IPS DF 4.7 (cell line): ENCODE measurements at regions not wholly inside any gene's neighbourhood (a gene's known extent, or its start where the extent isn't known, plus 50 kb on each side); places are given as distances from the start of the nearest gene placed in this dataset.
"Not testable (repeated sequence)": the region's sequence is repeated elsewhere in the genome, so short reads cannot be mapped to it uniquely, and the experiment has no call there.

ENCODE experiments used
- DNase-seq: peaks from one replicate; pipeline ENCODE4 v3.0.0-alpha.2; 2013; ENCODE audit warnings: low spot score; ENCODE audit errors: extremely low read depth

DNA sequence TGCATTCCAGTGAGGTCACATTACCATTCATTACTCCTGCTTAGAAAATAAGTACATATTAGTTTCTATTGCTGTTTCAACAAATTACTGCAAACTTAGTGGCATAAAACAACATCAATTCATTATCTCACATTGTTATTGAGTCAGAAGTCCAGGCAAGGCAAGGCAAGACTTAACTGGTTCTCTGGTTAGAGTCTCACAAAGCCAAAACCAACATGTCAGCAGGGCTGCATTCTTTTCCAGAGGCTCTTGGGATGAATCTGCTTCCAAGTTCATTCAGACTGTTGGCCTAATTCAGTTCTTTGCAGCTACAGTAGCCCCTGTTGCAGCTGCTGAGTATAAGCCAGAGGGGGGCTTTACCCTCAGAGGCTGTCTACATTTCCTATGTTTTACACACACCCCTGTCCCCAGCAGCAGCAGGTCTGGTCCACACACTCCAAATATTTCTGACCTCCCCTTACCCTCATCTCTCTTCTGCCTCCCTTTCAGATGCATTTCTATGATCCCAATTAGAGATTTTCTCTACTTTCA, 892.1 kb upstream of the EPHA5 start:
- no peak for DNase-seq

DNA sequence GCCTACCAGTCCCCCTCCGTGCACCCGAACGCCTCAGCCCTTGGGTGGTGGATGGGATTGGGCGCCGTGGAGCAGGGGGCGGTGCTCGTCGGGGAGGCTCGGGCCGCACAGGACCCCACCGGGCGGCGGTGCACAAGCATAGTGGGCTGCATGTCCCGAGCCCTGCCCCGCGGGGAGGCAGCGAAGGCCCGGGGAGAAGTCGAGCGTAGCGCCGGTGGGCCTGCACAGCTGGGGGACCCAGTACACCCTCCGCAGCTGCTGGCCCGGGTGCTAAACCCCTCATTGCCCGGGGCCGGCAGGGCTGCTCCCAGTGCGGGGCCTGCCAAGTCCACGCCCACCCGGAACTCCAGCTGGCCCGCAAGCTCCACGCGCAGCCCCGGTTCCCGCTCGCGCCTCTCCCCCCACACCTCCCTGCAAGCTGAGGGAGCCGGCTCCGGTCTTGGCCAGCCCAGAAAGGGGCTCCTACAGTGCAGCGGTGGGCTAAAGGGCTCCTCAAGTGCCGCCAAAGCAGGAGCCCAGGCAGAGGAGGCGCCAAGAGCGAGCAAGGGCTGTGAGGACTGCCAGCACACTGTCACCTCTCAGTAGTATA, 891.3 kb upstream of the EPHA5 start:
- DNase-seq = not testable (repeated sequence)

DNA sequence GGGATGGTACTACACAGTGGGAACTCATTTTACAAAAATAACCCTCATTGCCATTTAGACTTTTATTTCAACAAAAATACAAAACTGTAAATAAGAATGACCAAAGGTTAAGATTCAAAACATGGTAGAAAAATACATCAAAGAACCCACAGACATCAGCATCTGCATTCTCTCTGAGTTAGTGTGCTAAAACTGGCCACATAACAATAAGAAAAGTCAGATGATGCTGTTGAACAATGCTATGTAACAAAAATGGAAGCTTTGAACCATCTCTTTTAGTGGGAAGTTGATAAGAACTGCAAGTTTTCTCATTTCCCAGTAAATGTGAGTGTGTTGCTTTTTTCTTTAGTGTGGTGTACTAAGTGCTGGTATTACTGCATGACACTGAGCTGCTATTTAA, 888.4 kb upstream of the EPHA5 start:
- DNase-seq = no peak

DNA sequence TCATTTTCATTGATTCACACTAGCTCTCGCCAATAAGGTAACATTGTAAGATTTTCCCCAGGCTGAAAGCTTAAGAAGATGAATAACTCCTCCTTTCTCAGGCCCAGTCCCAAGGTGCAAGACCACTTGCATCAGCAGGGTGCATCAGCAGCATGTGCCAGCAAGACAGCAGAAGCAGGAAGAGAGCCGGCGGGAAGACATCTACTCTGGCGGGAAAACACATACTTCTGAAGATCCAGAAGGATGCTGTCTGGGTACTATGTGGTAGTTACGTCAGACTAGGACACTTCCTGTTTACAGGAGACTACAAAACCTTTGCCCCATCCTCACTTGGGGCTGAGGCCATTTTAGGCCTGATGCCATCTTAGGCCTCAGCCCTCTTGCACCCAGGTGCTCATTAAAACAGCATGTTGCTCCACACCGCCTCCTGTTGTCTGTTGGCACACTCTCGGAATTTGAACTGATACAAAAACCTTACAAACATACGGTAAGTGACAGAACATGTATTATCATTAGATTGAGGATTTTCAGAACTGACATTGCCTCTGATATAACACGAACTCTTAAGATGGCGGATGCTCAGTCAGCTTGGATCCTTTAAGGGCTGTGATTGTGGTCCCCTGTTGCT, 886.5 kb upstream of the EPHA5 start:
- no peak for DNase-seq

DNA sequence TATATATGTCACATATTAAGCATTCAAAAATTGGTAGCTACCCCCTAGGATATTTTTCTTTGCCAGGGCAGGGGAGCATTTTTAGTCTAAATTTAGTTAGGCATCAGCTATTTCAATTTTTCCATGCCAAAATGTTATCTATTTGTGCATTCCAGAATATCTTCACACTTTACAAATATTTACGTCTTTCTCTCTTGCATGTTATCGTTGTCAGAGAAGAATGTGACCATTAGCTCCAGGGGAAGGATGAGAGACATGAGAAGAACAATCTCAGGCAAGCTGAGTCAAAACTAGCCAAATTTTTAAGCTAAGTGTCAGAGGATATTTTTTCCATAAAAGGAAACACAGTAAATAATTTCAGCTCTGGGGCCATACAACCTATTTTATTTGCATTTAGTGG, 885.0 kb upstream of the EPHA5 start:
- DNase-seq = no peak

DNA sequence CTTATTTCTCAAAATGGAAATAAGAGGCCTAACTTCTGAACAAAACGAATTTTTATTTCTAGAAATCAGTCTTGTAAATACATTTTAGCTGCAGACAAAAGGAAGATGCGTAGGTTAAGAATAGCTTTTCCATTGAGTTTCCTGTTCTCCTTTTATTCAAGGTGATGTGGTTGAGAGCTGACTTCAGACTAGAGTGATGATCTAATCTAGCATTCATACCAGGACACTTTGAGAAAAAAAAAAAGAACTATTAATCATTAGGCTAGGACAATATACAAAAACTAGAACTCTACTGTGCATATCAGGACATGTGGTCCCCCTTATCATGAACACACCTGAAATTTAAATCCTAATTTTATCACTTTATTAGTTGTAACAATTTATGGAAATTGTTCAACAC, 884.5 kb upstream of the EPHA5 start:
- no peak for DNase-seq

DNA sequence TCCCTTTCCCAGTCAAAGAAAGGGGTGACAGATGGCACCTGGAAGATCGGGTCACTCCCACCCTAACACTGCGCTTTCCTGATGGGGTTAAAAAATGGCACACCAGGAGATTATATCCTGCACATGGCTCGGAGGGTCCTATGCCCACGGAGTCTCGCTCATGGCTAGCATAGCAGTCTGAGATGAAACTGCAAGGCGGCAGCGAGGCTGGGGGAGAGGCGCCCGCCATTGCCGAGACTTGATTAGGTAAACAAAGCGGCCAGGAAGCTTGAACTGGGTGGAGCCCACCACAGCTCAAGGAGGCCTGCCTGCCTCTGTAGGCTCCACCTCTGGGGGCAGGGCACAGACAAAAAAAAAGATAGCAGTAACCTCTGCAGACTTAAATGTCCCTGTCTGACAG, 875.0 kb upstream of the EPHA5 start:
- not testable (repeated sequence) for DNase-seq

DNA sequence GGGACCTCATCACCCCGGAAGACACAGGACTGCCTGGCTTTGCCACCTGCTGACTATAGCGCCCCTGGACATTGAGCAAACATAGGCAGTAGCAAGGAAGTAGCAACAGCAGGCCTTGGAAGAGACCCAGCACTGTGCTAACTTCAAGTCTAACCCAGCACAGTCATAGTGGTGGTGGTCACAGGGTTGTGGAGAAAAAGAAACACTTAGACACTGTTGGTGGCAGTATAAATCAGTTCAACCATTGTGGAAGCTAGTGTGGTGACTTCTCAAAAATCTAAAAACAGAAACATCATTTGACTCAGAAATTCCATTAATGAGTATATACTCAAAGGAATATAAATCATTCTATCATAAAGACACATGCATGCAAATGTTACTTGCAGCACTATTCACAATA, 874.0 kb upstream of the EPHA5 start:
- no peak for DNase-seq

DNA sequence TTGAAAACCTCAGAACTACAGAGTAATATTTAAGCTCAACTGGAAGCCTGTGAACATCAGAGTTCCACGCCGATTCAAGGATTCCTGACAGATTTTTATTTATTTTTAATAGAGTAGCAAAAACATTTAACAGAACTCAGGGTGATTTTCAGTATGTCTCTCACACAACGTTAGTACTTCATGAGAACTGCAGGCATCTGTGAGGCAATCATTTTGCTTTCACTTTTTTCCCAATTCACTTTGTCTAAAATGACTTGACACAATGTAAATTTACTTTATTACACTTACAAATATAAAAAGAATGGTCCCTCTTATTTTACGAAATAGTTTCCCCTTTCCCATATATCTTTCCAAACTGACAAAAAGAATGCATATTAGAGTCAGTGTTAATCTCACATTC, 869.5 kb upstream of the EPHA5 start:
- no peak for DNase-seq

DNA sequence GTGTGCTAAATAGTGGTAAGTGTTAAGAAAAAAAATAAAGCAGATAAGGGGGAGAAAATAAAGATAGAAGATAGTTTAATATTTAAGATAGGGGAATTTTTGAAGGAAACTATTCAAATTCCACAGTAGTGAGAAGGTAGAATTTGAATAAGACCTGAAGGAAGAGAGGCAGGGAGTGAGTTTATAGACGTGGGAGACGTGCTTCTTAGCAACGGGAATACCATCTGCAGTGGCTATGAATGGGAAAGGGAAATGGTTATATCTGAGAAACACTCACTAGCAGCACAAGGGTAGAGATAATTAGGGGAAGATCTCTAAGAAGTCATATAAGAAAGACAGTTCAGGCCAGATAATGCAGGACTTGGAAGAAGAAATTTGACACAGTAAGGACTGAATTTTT, 854.5 kb upstream of the EPHA5 start:
- DNase-seq = no peak

DNA sequence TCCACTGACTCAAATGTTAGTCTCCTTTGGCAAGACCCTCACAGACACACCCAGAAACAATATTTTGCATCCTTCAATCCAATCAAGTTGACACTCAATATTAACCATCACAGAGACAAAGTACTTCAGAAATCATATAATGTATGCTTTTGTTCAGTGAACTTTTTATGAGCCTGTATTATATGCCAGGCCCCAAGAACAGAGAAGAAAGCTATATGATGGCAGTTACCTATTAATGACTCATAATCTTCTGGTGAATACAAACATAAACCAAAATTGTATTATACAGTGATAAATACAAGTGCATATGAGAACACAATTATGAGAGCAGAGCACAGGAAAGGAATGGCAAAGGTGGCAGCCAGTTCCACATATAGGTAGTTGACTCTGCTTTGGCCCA, 852.0 kb upstream of the EPHA5 start:
- no peak for DNase-seq

DNA sequence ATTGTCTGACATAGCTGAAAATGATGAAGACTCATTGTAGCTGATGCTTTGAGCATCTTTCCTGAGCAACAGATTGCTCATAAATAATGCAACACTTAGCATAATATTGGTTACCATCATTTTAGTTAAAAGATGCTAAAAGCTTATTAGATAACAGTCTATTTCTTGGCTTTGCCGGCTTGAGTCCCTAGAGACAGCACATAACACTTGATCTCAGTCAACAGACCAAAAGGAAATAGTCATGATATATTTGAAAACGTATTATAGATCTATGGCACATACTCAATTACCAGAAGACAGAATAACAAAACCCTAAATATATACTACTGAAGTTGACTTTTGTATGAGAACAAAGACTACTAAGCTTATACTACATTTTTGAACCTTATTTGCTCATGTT, 846.7 kb upstream of the EPHA5 start:
- DNase-seq = no peak

DNA sequence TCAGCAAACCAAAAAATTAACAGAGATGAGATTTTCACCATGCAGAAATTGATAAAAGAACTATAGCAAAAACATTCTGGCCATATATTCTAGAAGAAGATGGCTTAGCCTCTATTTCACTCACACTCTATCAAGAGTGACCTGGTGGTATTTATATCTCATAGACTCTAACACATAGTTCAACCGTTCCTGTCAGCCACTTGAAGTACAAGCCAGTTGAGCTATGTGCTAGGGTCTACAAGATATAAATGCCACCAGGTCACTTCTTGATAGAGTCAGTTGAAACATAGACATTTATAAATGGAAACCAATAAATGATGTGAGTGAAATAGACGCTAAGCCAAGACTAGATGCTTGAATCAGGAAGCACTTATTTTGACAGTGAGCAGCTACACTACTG, 836.7 kb upstream of the EPHA5 start:
- DNase-seq = no peak

DNA sequence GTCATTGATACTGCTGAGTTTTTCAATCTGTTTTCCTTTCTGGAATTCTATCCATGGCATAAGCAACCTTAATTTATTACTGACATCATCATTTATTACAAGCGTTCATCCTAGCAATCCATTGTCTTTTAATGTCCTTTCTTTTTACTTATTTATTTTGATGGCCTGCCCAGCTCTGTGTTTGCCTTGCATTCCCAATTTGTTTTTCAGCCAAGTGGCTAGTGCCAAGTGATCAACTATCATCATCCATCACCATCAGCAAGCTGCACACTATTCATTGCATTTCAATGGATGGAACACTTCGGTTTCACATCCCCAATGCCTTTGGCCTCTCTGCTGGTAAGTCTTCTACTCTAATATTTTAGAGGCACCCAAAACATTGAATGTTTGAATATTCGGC, 831.7 kb upstream of the EPHA5 start:
- no peak for DNase-seq

DNA sequence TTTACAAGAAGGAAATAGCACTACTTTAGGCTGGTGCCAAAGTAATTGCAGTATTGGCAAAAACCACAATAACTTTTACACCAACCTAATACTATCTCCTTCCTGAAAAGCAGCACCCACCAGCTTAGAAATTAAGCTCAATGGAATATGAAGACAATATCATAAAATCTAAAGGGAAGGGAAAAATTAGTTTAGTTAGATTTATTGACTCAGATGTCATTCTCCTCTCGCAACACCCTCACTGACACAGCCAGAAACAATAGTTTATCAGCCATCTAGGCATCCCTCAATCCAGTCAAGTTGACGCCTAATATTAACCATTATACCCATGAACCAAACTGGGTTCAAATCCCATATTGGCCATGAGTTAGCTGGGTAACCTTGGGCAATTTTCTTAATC, 820.4 kb upstream of the EPHA5 start:
- no peak for DNase-seq

DNA sequence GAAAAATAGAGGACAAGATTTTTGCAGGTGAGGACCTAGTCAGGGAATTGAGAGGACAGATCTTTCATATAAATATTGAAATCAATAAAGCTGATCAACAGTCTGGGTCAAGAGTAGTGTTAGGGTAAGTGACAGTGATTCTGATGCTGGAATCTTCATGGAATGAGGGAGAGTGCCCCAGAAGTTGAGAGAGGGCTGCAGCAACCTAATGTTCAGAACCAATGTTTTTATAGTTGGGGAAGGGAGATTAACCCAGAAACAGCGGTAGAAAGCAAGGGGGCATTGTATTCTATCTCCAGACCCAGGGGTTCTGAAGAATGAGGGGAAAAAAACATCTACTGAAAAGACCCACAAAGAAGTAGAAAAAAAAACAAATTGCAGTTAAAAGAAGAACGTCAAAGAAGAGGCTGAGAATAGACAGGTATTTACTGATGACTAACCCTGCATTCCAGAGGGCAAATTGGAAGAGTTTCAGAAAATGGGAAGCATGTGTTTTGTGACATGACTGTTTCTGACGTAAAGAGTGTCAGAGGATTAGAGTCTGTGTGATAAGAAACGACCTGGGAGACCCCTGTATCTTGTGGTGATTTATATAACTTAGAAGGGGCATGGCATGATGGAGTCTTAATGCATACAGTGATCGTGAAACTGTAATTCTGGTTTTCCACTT, 819.6 kb upstream of the EPHA5 start:
- no peak for DNase-seq

DNA sequence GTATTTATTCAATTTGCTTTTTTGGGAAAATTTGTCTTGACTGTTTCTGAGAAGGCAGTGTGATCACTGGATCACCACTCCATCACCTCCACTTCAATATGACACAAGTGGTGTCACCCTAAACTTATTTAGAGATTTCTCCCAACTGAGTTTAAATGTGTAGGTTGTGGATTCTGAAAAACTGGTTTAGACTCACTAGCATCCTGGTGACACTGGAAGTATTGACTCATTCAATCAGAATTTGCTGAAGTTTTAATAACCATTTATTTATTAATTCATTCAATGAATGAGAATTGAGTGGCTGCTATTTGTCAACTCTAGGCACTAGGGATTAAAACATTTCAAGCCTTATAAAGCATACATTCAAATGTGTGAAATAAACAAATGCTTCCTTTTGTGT, 819.1 kb upstream of the EPHA5 start:
- no peak for DNase-seq

DNA sequence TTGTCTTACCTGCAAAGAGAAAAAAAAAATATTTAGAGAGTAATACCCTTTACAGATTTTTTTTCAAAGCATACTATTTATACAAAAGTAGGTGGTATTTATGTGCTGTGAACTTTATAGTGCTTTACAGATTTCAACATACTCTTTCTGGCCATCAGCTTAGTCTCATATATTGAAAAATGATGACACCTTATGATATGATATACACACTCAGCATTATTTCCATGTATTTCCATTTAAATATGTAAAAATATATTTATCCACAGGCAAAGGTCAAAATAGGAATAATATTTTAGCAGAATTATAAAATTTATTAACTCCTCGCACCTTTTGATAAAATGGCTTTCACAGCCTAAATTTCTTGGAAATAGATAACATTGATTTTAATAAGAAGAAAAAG, 815.8 kb upstream of the EPHA5 start:
- no peak for DNase-seq

DNA sequence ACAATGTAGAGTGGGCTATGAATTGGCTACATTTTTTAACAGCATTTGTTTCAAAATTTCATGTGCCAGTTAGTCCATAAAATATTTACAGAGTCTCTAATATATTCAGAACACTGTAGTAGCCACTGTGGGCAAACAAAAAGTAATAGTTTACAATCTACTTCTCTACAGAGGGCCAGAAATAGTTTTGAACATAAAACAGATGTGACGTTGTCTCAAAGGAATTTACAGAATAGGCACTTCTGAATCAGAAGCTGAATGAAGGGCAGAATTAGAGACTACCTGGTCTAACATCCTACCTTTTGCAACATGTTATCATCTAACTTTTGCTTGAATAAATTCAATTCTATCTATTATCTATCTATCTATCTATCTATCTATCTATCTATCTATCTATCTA, 811.9 kb upstream of the EPHA5 start:
- no peak for DNase-seq

DNA sequence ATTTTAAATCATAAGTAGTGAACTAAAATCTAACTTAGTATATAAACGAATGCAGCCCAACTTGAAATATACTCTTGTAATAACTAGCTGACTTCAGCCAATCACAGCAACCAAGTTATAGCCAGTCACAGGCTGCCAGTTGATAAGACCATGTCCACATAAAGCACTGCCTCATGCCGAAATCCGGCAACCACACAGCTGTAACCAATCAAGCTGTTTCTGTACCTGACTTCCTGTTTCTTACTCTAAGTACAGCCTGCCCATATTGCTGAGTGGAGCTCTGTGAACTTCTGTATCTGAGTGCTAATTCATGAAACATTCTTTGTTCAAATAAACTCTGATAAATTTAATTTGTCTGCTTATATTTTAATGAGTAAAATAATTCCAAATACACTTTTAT, 805.3 kb upstream of the EPHA5 start:
- DNase-seq = no peak

DNA sequence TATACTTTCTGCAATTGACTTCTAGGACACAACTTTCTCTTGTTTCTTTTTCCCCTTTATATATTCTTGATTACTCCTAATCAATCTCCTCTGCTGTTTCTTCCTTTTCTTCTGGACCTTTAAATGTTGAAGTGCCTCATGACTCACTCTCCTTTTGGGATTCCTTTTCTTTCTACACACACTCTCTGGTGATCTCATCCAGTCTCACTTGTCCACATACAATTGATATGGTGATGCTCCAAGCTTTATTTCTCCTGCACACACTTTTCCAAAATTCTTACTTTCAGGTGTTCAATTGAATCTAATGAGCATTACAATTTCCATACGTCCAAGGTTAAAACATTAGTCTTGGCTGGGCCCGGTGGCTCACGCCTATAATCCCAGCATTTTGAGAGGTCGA, 794.8 kb upstream of the EPHA5 start:
- no peak for DNase-seq

DNA sequence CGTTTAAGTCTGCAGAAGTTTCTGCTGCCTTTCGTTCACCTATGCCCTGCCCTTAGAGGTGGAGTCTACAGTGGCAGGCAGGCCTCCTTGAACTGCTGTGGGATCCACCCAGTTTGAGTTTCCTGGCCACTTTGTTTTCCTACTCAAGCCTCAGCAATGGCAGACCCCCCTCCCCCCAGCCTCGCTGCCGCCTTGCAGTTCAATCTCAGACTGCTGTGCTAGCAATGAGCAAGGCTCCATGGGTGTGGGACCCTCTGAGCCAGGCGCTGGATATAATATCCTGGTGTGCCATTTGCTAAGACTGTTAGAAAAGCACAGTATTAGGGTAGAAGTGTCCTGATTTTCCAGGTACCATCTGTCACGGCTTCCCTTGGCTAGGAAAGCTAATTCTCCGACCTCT, 792.6 kb upstream of the EPHA5 start:
- DNase-seq = not testable (repeated sequence)

DNA sequence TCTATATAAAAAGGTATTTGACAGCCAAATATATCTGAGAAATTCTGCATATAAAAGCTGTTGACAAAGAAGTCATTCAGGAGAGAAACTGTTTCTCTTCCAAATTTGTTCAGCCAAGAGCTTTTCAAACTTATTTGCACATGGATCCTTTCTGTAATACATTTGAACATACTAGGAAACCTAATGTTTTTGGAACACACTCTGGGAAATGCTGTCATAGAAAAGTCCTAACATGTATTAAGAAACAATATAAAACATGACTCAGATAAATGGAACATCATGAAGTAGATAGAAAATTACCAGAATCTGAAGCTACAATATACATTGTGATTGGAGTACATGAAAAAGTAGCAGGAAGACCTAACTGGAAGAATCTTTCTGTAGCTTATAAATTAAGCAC, 781.5 kb upstream of the EPHA5 start:
- no peak for DNase-seq
